K562 (cell line): ENCODE measurements at regions not wholly inside any gene's neighbourhood (a gene's known extent, or its start where the extent isn't known, plus 50 kb on each side); places are given as distances from the start of the nearest gene placed in this dataset.

Source experiments
- ATAC-seq: fragments of 200-7000 bp; cut with Tn5 transposase; 3 replicates; pipeline ENCODE4 v1.9.1; 2020; ENCODE audit warnings: moderate library complexity
- BruUV-seq: library from RNA; stranded (reverse); fragments of 400-500 nt; replicated peaks from 2 replicates; lab custom pipeline; 2021; lab: Mats Ljungman, UMichigan
- CTCF ChIA-PET: fragments of 300-600 bp; formaldehyde crosslinking; extraction: SDS; loops from one replicate; lab custom pipeline; 2021; ENCODE audit warnings: low intra/inter-chr PET ratio; lab: Yijun Ruan, JAX
- POLR2A ChIA-PET: fragments of 300-600, 350-650 bp; sonication (Branson Sonifier 250); formaldehyde crosslinking; extraction: SDS; loops from one replicate; lab custom pipeline; 2021; ENCODE audit warnings: antibody characterized with exemption, inconsistent platforms; lab: Yijun Ruan, JAX
- DNase-seq, 4 experiments: peaks; one replicate each; pipeline versions ENCODE4 v3.0.0 to v3.0.0-alpha.2; 2011 to 2018; ENCODE audit warnings: low spot score in 3 of 4, mixed read lengths in 3 of 4; ENCODE audit errors: extremely low read depth in 1 of 4
- FAIRE-seq: peaks from 2 replicates; lab custom pipeline; 2011; peaks lifted over from hg19 to GRCh38; lab: Jason Lieb, UNC
- H2AFZ ChIP-seq: 2 replicates; pipeline ENCODE4 v1.6.0; 2011; ENCODE audit warnings: low read depth, low read length, control low read depth, inconsistent platforms
- H3K27ac ChIP-seq: fragments of 200-600 bp; 3 replicates; pipeline ENCODE4 v1.8.0; 2011; ENCODE audit warnings: low read depth, mild to moderate bottlenecking, control low read depth, inconsistent platforms, low read length, moderate library complexity, mixed read lengths; ENCODE audit errors: extremely low read depth
- H3K27me3 ChIP-seq, 2 experiments: fragments of 300-600 bp in 1 of 2; 2 replicates in 1 of 2; 3 replicates in 1 of 2; pipeline versions ENCODE4 v1.6.0 to v1.8.0; 2011; ENCODE audit warnings: inconsistent platforms in 2 of 2, low read length in 2 of 2, mild to moderate bottlenecking in 1 of 2, mixed read lengths in 1 of 2, moderate library complexity in 1 of 2; ENCODE audit not compliant: control insufficient read depth in 2 of 2, insufficient read depth in 2 of 2
- H3K36me3 ChIP-seq: fragments of 300-600 bp; 3 replicates; pipeline ENCODE4 v1.8.0; 2011; ENCODE audit warnings: mild to moderate bottlenecking, low read length, inconsistent platforms; ENCODE audit not compliant: control insufficient read depth, insufficient read depth
- H3K4me1 ChIP-seq, 2 experiments: fragments of 200-600 bp in 1 of 2; replicated peaks in 1 of 2; 2 replicates in 1 of 2; 3 replicates in 1 of 2; pipeline versions ENCODE4 v1.5.1 to v1.8.0; 2011; ENCODE audit warnings: inconsistent platforms in 2 of 2, low read length in 2 of 2, mild to moderate bottlenecking in 1 of 2, mixed read lengths in 1 of 2, moderate library complexity in 1 of 2; ENCODE audit not compliant: control insufficient read depth in 2 of 2, insufficient read depth in 2 of 2
- H3K4me2 ChIP-seq: 2 replicates; pipeline ENCODE4 v1.6.1; 2011; ENCODE audit warnings: low read length, control low read depth, inconsistent platforms, mixed read lengths; ENCODE audit not compliant: insufficient read depth
- H3K4me3 ChIP-seq: fragments of 200-600 bp; sonication (generic), shearing (Covaris generic); 2 replicates; pipeline ENCODE4 v1.5.1; 2016; ENCODE audit warnings: control low read depth, inconsistent platforms
- H3K79me2 ChIP-seq: fragments of 200-600 bp; 3 replicates; pipeline ENCODE4 v1.8.0; 2011; ENCODE audit warnings: low read length, inconsistent platforms; ENCODE audit not compliant: control insufficient read depth, insufficient read depth
- H3K9ac ChIP-seq, 2 experiments: 2 replicates each; pipeline versions ENCODE4 v1.6.0 to v1.6.1; 2011; ENCODE audit warnings: low read depth in 2 of 2, low read length in 2 of 2, control low read depth in 1 of 2, inconsistent platforms in 1 of 2, mild to moderate bottlenecking in 1 of 2, mixed read lengths in 1 of 2; ENCODE audit not compliant: insufficient read depth in 1 of 2
- H3K9me1 ChIP-seq: one replicate; pipeline ENCODE4 v1.6.0; 2011; ENCODE audit warnings: inconsistent platforms, mild to moderate bottlenecking, low read length, moderate library complexity; ENCODE audit not compliant: control insufficient read depth, insufficient read depth
- H3K9me3 ChIP-seq: replicated peaks from 2 replicates; pipeline ENCODE4 v1.5.1; 2011; ENCODE audit warnings: low read depth, low read length, inconsistent platforms; ENCODE audit not compliant: control insufficient read depth, insufficient read depth
- H4K20me1 ChIP-seq: replicated peaks from 2 replicates; pipeline ENCODE4 v1.6.1; 2011; ENCODE audit warnings: low read length, inconsistent platforms, mixed read lengths; ENCODE audit not compliant: control insufficient read depth, insufficient read depth
- GATAD2B ChIP-seq: fragments of 450-650 bp; IDR thresholded peaks from 2 replicates; pipeline ENCODE4 v1.6.1; 2017; ENCODE audit warnings: mild to moderate bottlenecking, borderline replicate concordance
- HDGF ChIP-seq: fragments of 450-650 bp; IDR thresholded peaks from 2 replicates; pipeline ENCODE4 v1.6.1; 2016
- HOMEZ ChIP-seq: fragments of 250-450 bp; sonication (Bioruptor Pico); IDR thresholded peaks from 2 replicates; pipeline ENCODE4 v1.4.0; 2020; ENCODE audit warnings: mild to moderate bottlenecking, moderate library complexity
- NELFE ChIP-seq: IDR thresholded peaks from 2 replicates; pipeline ENCODE4 v1.6.1; 2011; ENCODE audit warnings: mild to moderate bottlenecking; ENCODE audit not compliant: insufficient read depth, insufficient read length
- PKNOX1 ChIP-seq: fragments of 450-650 bp; IDR thresholded peaks from 2 replicates; pipeline ENCODE4 v1.6.1; 2016
- SMAD4 ChIP-seq: fragments of 250-450 bp; sonication (Bioruptor Pico); conservative IDR thresholded peaks from 2 replicates; pipeline ENCODE4 v1.8.0; 2021; ENCODE audit warnings: inconsistent platforms, mild to moderate bottlenecking, moderate library complexity
- TCF15 ChIP-seq: fragments of 250-450 bp; sonication (Bioruptor Pico); IDR thresholded peaks from 2 replicates; pipeline ENCODE4 v1.8.0; 2022; ENCODE audit warnings: moderate library complexity, mild to moderate bottlenecking, inconsistent platforms
- WGBS: fragments of 100-300 bp; shearing (Covaris generic); methylation state at CpG from one replicate; pipeline ENCODE4 v1.1.6; 2016; ENCODE audit warnings: low coverage, mixed read lengths; ENCODE audit not compliant: insufficient coverage; ENCODE audit errors: missing lambda C conversion rate; 5-methylcytosine and 5-hydroxymethylcytosine counted together
- in situ Hi-C: fragments of 300-500 bp; cut with MboI; formaldehyde crosslinking; loops from 4 replicates; pipeline ENCODE4 v1.15.0; 2018; ENCODE audit warnings: inconsistent platforms, mixed read lengths
- intact Hi-C: fragments of 100-400 bp; cut with micrococcal nuclease; formaldehyde crosslinking; loops from 2 replicates; pipeline ENCODE4 v1.14.2; 2022
- TF ChIP-seq, protein P1 (sequence below): fragments of 450-650 bp; IDR thresholded peaks from 2 replicates; pipeline ENCODE4 v1.6.1; 2018; ENCODE audit warnings: mild to moderate bottlenecking, low read depth; ENCODE audit not compliant: partially characterized antibody
- TF ChIP-seq, protein P2 (sequence below): IDR thresholded peaks from 2 replicates; pipeline ENCODE4 v1.6.1; 2011; ENCODE audit warnings: borderline replicate concordance, low read depth, mild to moderate bottlenecking, moderate library complexity, low read length; ENCODE audit not compliant: insufficient read depth, poor library complexity, severe bottlenecking

- TF ChIP-seq HDGF (no peak), NELFE (no peak)
- TF ChIP-seq, protein P1, sequence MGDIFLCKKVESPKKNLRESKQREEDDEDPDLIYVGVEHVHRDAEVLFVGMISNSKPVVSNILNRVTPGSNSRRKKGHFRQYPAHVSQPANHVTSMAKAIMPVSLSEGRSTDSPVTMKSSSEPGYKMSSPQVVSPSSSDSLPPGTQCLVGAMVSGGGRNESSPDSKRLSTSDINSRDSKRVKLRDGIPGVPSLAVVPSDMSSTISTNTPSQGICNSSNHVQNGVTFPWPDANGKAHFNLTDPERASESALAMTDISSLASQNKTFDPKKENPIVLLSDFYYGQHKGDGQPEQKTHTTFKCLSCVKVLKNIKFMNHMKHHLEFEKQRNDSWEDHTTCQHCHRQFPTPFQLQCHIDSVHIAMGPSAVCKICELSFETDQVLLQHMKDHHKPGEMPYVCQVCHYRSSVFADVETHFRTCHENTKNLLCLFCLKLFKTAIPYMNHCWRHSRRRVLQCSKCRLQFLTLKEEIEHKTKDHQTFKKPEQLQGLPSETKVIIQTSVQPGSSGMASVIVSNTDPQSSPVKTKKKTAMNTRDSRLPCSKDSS: no peak
- TF ChIP-seq, protein P2, sequence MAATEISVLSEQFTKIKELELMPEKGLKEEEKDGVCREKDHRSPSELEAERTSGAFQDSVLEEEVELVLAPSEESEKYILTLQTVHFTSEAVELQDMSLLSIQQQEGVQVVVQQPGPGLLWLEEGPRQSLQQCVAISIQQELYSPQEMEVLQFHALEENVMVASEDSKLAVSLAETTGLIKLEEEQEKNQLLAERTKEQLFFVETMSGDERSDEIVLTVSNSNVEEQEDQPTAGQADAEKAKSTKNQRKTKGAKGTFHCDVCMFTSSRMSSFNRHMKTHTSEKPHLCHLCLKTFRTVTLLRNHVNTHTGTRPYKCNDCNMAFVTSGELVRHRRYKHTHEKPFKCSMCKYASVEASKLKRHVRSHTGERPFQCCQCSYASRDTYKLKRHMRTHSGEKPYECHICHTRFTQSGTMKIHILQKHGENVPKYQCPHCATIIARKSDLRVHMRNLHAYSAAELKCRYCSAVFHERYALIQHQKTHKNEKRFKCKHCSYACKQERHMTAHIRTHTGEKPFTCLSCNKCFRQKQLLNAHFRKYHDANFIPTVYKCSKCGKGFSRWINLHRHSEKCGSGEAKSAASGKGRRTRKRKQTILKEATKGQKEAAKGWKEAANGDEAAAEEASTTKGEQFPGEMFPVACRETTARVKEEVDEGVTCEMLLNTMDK: no peak
Observed at GRCh38 chr6:77337392-77337791, 125.9 kb downstream of the HTR1B start (continued).

DNA sequence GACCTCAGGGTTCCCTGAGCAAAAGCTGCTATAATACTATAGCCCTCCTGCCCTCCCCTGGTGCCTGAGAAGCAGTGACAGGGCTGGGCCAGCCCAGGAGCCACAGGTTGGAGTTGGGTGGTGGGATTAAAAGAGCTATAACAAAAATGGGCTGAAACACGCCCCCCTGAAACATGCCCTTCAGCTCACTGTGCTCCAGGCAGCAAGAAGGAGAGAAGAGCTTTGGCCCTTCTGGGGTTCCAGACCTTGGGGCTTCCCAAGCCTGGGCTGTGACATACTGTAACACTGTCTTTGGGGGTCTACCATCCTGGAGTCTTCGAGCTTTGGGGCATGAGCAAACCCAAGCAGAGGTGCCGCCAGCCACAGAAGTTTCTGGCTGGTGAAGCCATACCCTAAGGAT, 129.2 kb downstream of the HTR1B start:
- H2AFZ ChIP-seq: no peak overlapping the region
- no peak overlapping the region for H3K9ac ChIP-seq
- H3K9me1 ChIP-seq: no peaks in the 10 kb centered on the region
- no peaks in the 10 kb centered on the region for H3K27me3 ChIP-seq
- ChIA-PET CTCF (no interaction called here), POLR2A (no interaction called here)
- in situ Hi-C loops (no loop called here), intact Hi-C loops (no loop called here)
- no peak for DNase-seq
- H3K36me3 ChIP-seq: no peaks in the 10 kb centered on the region
- TF ChIP-seq GATAD2B (no peak), PKNOX1 (no peak), SMAD4 (CRISPR knock-in tag) (no peak), TCF15 (no peak), HOMEZ (CRISPR knock-in tag) (no peak)
- no peaks in the 10 kb centered on the region; the same call in 1 of the 2 replicates for H3K9me3 ChIP-seq
- FAIRE-seq: no peak
- no peak for ATAC-seq
- BruUV-seq: no TSS peak
- H3K27ac ChIP-seq: no peak overlapping the region
- no peaks in the 10 kb centered on the region for H3K79me2 ChIP-seq
- 0% methylated on average over 3 of the region's 3 CpGs for WGBS
- no peak overlapping the region for H3K4me3 ChIP-seq
- H4K20me1 ChIP-seq: no peaks in the 10 kb centered on the region
- no peaks in the 10 kb centered on the region for H3K4me1 ChIP-seq
- no peak overlapping the region for H3K4me2 ChIP-seq
